Mucosa of descending colon (tissue), 3 donors: ENCODE measurements at regions not wholly inside any gene's neighbourhood (a gene's known extent, or its start where the extent isn't known, plus 50 kb on each side); places are given as distances from the start of the nearest gene placed in this dataset.

Experiments used
- ATAC-seq: fragments of 200-7000 bp; cut with Tn5 transposase; one replicate; pipeline ENCODE4 v1.9.1; 2020; ENCODE audit warnings: mild to moderate bottlenecking, moderate library complexity
- DNase-seq, 3 donors: peaks; one replicate each; pipeline ENCODE4 v3.0.0-alpha.2; 2020
- H3K36me3 ChIP-seq: fragments of 200-600 bp; one replicate; pipeline ENCODE4 v1.8.0; 2021; ENCODE audit warnings: low read depth, mild to moderate bottlenecking
- H3K4me1 ChIP-seq: fragments of 200-600 bp; one replicate; pipeline ENCODE4 v1.8.0; 2021; ENCODE audit warnings: low read depth, mild to moderate bottlenecking
- H3K4me3 ChIP-seq: fragments of 200-600 bp; one replicate; pipeline ENCODE4 v1.8.0; 2021; ENCODE audit warnings: mild to moderate bottlenecking
- H3K9me3 ChIP-seq: fragments of 200-600 bp; one replicate; pipeline ENCODE4 v1.8.0; 2021; ENCODE audit warnings: mild to moderate bottlenecking
- CTCF ChIP-seq: fragments of 200-600 bp; IDR thresholded peaks from one replicate; pipeline ENCODE4 v1.8.0; 2022; ENCODE audit warnings: antibody characterized with exemption, mild to moderate bottlenecking
- intact Hi-C, 2 donors: fragments of 100-400 bp; cut with DNase I in 1 of 2; cut with micrococcal nuclease in 1 of 2; formaldehyde crosslinking; loops; one replicate each; pipeline versions ENCODE4 v1.11.0 to v1.11.1; 2022; cut with DNase I, micrococcal nuclease
- donor health status: DM: no; HTN: no; CAD: no; lungs with moderate emphysema.
- donor health status: DM: no; HTN: no; CAD: no.
- donor health status: DM: no; HTN: yes; CAD: no.

GRCh38 chr6:95127261-95127660 is 450.1 kb upstream of the MANEA start:
- no peak for TF ChIP-seq CTCF
- Histone ChIP-seq H3K9me3 (no peaks in the 10 kb centered on the region), H3K36me3 (no peaks in the 10 kb centered on the region), H3K4me1 (no peaks in the 10 kb centered on the region), H3K4me3 (no peak overlapping the region)
- ATAC-seq (no peak), DNase-seq (no peak)
- intact Hi-C loops, result no loop called here

GRCh38 chr6:95128439-95128838 is 448.9 kb upstream of the MANEA start:
- DNase-seq (no peak), ATAC-seq (no peak)
- TF ChIP-seq CTCF, result no peak
- Histone ChIP-seq H3K4me1 (no peaks in the 10 kb centered on the region), H3K36me3 (no peaks in the 10 kb centered on the region), H3K9me3 (no peaks in the 10 kb centered on the region), H3K4me3 (no peak overlapping the region)
- intact Hi-C loops, result no loop called here

- H3K4me1 ChIP-seq, result no peaks in the 10 kb centered on the region
- intact Hi-C loops, result no loop called here
- TF ChIP-seq CTCF, result no peak
- no peak for ATAC-seq
- no peak for DNase-seq
- H3K4me3 ChIP-seq, result no peak overlapping the region
- no peaks in the 10 kb centered on the region for H3K36me3 ChIP-seq
- no peaks in the 10 kb centered on the region for H3K9me3 ChIP-seq
Observed at GRCh38 chr6:95128947-95129346, 448.4 kb upstream of the MANEA start.

GRCh38 chr6:95133578-95133977 is 443.8 kb upstream of the MANEA start:
- no peak for TF ChIP-seq CTCF
- no peak for ATAC-seq
- intact Hi-C loops, result no loop called here
- no peak overlapping the region for H3K4me3 ChIP-seq
- H3K4me1 ChIP-seq, result no peaks in the 10 kb centered on the region
- no peaks in the 10 kb centered on the region for H3K36me3 ChIP-seq
- H3K9me3 ChIP-seq, result no peaks in the 10 kb centered on the region
- DNase-seq, result no peak

GRCh38 chr6:95135182-95135581 is 442.2 kb upstream of the MANEA start:
- Histone ChIP-seq H3K4me1 (no peaks in the 10 kb centered on the region), H3K36me3 (no peaks in the 10 kb centered on the region), H3K4me3 (no peak overlapping the region), H3K9me3 (no peaks in the 10 kb centered on the region)
- no peak for TF ChIP-seq CTCF
- ATAC-seq (no peak), DNase-seq (no peak)
- intact Hi-C loops, result no loop called here

- no peaks in the 10 kb centered on the region for H3K9me3 ChIP-seq
- no peaks in the 10 kb centered on the region for H3K4me1 ChIP-seq
- no peak overlapping the region for H3K4me3 ChIP-seq
- TF ChIP-seq CTCF, result no peak
- intact Hi-C loops, result no loop called here
- DNase-seq, result no peak
- H3K36me3 ChIP-seq, result no peaks in the 10 kb centered on the region
- ATAC-seq, result no peak
Observed at GRCh38 chr6:95142101-95142500, 435.2 kb upstream of the MANEA start.
